ENCODE measurements at regions not wholly inside any gene's neighbourhood (a gene's known extent, or its start where the extent isn't known, plus 50 kb on each side); places are given as distances from the start of the nearest gene placed in this dataset.

GRCh38 chr6:95518630-95519227 is 58.6 kb upstream of the MANEA start:
- no peak for DNase-seq
- Histone ChIP-seq H3K27me3 (no peaks in the 10 kb centered on the region), H3K4me1 (ENCODE audit: insufficient read depth) (no peaks in the 10 kb centered on the region), H3K36me3 (no peaks in the 10 kb centered on the region), H3K9me3 (no peaks in the 10 kb centered on the region), H3K27ac (no peak overlapping the region), H3K4me3 (no peak overlapping the region)
- intact Hi-C loops (cut with DNase I) = no loop called here
- 93 to 94% (median 93%) methylated on average over 15 of the region's 15 CpGs for WGBS, 3 donors
- TF ChIP-seq, protein P1, sequence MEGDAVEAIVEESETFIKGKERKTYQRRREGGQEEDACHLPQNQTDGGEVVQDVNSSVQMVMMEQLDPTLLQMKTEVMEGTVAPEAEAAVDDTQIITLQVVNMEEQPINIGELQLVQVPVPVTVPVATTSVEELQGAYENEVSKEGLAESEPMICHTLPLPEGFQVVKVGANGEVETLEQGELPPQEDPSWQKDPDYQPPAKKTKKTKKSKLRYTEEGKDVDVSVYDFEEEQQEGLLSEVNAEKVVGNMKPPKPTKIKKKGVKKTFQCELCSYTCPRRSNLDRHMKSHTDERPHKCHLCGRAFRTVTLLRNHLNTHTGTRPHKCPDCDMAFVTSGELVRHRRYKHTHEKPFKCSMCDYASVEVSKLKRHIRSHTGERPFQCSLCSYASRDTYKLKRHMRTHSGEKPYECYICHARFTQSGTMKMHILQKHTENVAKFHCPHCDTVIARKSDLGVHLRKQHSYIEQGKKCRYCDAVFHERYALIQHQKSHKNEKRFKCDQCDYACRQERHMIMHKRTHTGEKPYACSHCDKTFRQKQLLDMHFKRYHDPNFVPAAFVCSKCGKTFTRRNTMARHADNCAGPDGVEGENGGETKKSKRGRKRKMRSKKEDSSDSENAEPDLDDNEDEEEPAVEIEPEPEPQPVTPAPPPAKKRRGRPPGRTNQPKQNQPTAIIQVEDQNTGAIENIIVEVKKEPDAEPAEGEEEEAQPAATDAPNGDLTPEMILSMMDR (IDR thresholded peaks at IDR 0.05) = no peak
- TF ChIP-seq EP300 (IDR thresholded peaks at IDR 0.05) = no peak
- no peak for TF ChIP-seq POLR2A (IDR thresholded peaks at IDR 0.05)

GRCh38 chr6:95519228-95520037 is 57.9 kb upstream of the MANEA start:
- TF ChIP-seq, protein P1 (IDR thresholded peaks at IDR 0.05) = no peak
- Histone ChIP-seq H3K36me3 (no peaks in the 10 kb centered on the region), H3K4me3 (no peak overlapping the region), H3K9me3 (no peaks in the 10 kb centered on the region), H3K27me3 (no peaks in the 10 kb centered on the region), H3K27ac (no peak overlapping the region), H3K4me1 (ENCODE audit: insufficient read depth) (no peaks in the 10 kb centered on the region)
- 95 to 97% (median 96%) methylated on average over 28 of the region's 28 CpGs for WGBS, 3 donors
- intact Hi-C loops (cut with DNase I) = no loop called here
- no peak for DNase-seq

DNA sequence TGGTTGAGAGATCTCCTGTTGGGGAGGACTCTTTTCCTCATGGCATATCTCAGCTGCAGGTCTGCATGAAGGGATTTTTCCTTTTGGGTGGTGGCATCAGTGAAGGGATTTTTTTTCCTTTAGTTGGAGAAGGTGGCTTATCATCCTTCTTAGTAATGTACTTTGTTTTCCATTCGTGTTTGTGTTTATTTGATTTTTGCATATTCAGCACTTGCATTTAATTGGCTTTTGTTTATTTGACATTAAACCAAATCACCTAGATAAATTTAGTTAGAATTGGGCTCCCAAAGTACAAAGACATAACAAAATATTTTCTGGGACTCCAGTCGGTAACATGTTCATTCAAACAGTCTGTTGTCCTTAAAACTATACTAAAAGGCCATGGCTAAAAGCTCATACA is 56.2 kb upstream of the MANEA start:
- 1 to 28% (median 5%) methylated on average over 2 of the region's 2 CpGs for WGBS, 3 donors
- no peaks in the 10 kb centered on the region for H3K27me3 ChIP-seq
- no peak for TF ChIP-seq EP300 (IDR thresholded peaks at IDR 0.05)
- TF ChIP-seq, protein P1 (IDR thresholded peaks at IDR 0.05) = no peak
- TF ChIP-seq POLR2A (IDR thresholded peaks at IDR 0.05) = no peak
- no peaks in the 10 kb centered on the region for H3K4me1 ChIP-seq (ENCODE audit: insufficient read depth)
- no peaks in the 10 kb centered on the region for H3K36me3 ChIP-seq
- H3K4me3 ChIP-seq = no peak overlapping the region
- intact Hi-C loops (cut with DNase I) = no loop called here
- H3K27ac ChIP-seq = no peak overlapping the region
- no peaks in the 10 kb centered on the region for H3K9me3 ChIP-seq
- DNase-seq = no peak

Measured in ovary (tissue), 7 donors.